AG10803 (cell line): ENCODE measurements at regions not wholly inside any gene's neighbourhood (a gene's known extent, or its start where the extent isn't known, plus 50 kb on each side); places are given as distances from the start of the nearest gene placed in this dataset.

Source experiments
- DNase-seq: peaks from one replicate; pipeline ENCODE4 v3.0.0; 2010; ENCODE audit warnings: low read depth
- H3K4me3 ChIP-seq: 2 replicates; pipeline ENCODE4 v1.5.1; 2011; ENCODE audit warnings: mild to moderate bottlenecking, low read length, control low read depth
- CTCF ChIP-seq: conservative IDR thresholded peaks from 2 replicates; pipeline ENCODE4 v1.5.1; 2011; ENCODE audit warnings: mild to moderate bottlenecking, low read length, control low read depth, inconsistent platforms

DNA sequence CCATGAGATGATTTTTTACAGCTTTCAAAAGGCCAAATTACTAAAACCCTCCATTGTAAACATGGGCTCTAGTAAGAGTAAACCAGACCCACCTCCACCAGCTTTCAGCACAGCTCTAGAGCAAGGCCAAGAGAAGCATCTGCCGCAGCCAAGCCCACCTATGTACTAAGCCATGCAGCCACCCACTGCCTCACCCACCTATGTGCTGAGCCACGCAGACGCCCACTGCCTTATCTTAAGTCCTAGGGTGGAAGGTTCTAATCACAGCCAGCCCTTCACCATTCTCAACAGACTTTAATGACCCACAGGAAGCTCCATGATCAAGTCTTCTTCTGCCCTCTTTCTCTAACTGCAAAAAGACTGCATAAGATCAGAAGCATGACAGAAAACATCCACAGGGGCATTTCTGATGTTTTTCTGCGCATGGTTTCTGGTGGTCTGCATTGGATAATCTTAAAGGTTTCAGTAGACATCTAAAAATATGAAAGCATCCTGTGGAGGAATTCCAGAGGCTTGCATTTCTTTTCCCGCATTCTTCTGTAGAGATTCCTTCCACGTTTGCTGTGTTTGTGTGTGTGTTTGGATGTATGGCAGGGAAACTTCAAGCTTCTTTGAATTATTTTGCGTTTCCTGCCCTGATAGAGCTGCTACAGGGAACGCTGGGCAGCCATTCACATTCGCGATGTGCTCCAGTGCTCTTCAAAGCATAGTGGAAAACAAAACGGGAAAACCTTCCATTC, 286.1 kb upstream of the KLF6 start:
- no peak for DNase-seq
- no peak overlapping the region for H3K4me3 ChIP-seq
- TF ChIP-seq CTCF, result no peak

- no peak for TF ChIP-seq CTCF
- H3K4me3 ChIP-seq, result no peak overlapping the region
- no peak for DNase-seq
Observed at GRCh38 chr10:4070184-4070583, 285.2 kb upstream of the KLF6 start.

DNA sequence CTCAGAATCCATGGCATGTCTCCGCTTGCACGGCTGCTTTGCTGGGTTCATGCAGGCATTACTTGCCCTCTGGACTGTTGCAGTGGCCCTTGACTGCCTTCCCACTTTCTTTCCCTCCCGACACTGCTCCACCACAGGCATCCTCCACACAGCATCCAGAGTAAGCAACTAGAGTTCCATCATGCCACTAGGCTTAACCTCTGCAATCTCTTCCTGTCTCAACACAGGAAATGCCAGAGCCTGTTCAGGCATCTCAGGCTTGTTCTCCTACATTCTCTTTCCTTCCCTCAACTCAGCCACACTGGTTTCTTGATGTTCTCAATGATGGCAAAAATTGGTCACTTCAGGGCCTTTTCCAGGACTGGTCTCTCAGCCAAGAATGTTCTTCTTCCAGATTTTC, 284.5 kb upstream of the KLF6 start:
- H3K4me3 ChIP-seq, result no peak overlapping the region
- TF ChIP-seq CTCF, result no peak
- DNase-seq, result peak; percentile 93

- DNase-seq, result no peak
- no peak for TF ChIP-seq CTCF
- H3K4me3 ChIP-seq, result no peak overlapping the region
Observed at GRCh38 chr10:4068629-4069028, 283.6 kb upstream of the KLF6 start.

DNA sequence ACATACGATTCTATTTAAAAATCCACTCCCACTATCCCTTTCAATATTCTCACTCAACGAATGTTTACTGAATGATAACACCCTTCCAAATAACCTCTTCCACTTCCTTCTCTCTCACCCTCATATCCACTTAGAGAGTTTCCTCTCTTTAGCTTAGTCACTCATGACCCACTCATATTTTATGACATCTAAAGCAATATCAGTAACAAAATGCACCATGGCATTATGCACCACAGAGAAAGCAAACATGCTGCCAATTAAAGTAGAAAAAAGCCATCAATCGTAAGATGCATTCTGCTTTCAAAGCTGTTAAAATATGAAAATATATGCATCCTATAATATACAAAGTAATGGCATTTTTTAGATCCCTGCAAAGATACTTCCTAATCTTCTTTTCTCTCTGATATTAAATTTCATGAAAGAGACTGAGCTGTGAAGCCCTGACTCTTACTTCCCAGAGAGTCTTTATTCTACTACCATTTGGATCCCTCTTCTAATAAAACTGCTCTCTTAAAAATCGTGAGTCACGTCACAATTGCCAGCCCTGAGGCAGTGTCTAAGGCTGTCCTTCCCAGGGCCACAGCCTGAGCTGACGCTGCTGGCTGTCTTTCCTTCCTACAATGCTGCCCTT, 283.0 kb upstream of the KLF6 start:
- no peak for DNase-seq
- H3K4me3 ChIP-seq, result no peak overlapping the region
- TF ChIP-seq CTCF, result no peak

DNA sequence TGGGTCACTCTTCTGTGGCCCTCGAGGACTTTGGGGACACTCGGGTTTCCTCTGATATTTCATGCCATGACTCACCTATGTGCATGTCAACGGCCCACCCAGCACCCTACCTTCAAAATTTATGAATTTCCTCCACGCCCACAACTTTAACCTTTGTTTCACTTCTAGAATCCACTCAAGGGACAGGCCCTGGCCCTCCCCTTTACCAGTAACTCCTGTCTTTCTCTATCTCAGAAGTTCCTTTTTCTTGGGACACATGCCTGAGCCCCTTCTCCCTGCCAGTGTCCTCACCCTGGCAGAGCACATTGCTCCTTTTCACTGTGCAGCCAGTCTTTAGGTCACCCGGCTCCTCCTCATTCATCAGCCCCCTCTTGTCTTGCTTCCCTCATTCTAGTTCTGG, 282.5 kb upstream of the KLF6 start:
- no peak for DNase-seq
- H3K4me3 ChIP-seq, result no peak overlapping the region

More for the DNA sequence above, 282.5 kb upstream of the KLF6 start:
- TF ChIP-seq CTCF, result no peak
